CD14-positive monocyte (primary cell): ENCODE measurements at regions not wholly inside any gene's neighbourhood (a gene's known extent, or its start where the extent isn't known, plus 50 kb on each side); places are given as distances from the start of the nearest gene placed in this dataset.
A peak's percentile ranks its signal among the peaks of the same experiment; 100 is the strongest.
"Not testable (repeated sequence)": the region's sequence is repeated elsewhere in the genome, so short reads cannot be mapped to it uniquely, and the experiment has no call there.

Experiments
- DNase-seq, 3 donors: peaks; one replicate each; pipeline ENCODE4 v3.0.0-alpha.2; 2011 to 2022
- H2AFZ ChIP-seq: 2 replicates; pipeline ENCODE4 v1.6.0; 2012; ENCODE audit warnings: mild to moderate bottlenecking, low read depth, low read length, inconsistent platforms; ENCODE audit not compliant: insufficient read depth, poor library complexity, severe bottlenecking
- H3K27ac ChIP-seq, 2 donors: 1 replicate in 1 of 2; 2 replicates in 1 of 2; pipeline ENCODE4 v1.5.1; 2012 to 2013; ENCODE audit warnings: low read length in 2 of 2, control low read depth in 1 of 2, inconsistent platforms in 1 of 2, low read depth in 1 of 2, mild to moderate bottlenecking in 1 of 2
- H3K27me3 ChIP-seq, 2 donors: one replicate each; pipeline versions ENCODE4 v1.6.0 to v1.6.1; 2011 to 2013; ENCODE audit warnings: low read length in 2 of 2; ENCODE audit not compliant: control insufficient read depth in 2 of 2, insufficient read depth in 2 of 2
- H3K36me3 ChIP-seq, 2 donors: replicated peaks in 1 of 2; 1 replicate in 1 of 2; 2 replicates in 1 of 2; pipeline versions ENCODE4 v1.5.1 to v1.6.1; 2012 to 2013; ENCODE audit warnings: low read length in 2 of 2, control low read depth in 1 of 2, inconsistent platforms in 1 of 2, mild to moderate bottlenecking in 1 of 2; ENCODE audit not compliant: insufficient read depth in 2 of 2, control insufficient read depth in 1 of 2
- H3K4me1 ChIP-seq, 2 donors: 1 replicate in 1 of 2; 2 replicates in 1 of 2; pipeline versions ENCODE4 v1.5.1 to v1.6.1; 2012 to 2013; ENCODE audit warnings: low read length in 2 of 2, control low read depth in 1 of 2, inconsistent platforms in 1 of 2, mild to moderate bottlenecking in 1 of 2, moderate library complexity in 1 of 2; ENCODE audit not compliant: insufficient read depth in 2 of 2, control insufficient read depth in 1 of 2
- H3K4me2 ChIP-seq: replicated peaks from 2 replicates; pipeline ENCODE3; 2012; ENCODE audit warnings: low read length, moderate library complexity, mild to moderate bottlenecking; ENCODE audit not compliant: poor library complexity, severe bottlenecking; ENCODE audit errors: extremely low read depth
- H3K4me3 ChIP-seq, 3 experiments: fragments of 200-600 bp in 1 of 3; sonication (generic) in 1 of 3; replicated peaks in 1 of 3; 1 replicate in 2 of 3; 2 replicates in 1 of 3; pipeline ENCODE4 v1.5.1; 2011 to 2013; ENCODE audit warnings: low read length in 3 of 3, mild to moderate bottlenecking in 3 of 3, control low read depth in 2 of 3, low read depth in 2 of 3, inconsistent platforms in 1 of 3, moderate library complexity in 1 of 3
- H3K79me2 ChIP-seq: 2 replicates; pipeline ENCODE4 v1.6.0; 2012; ENCODE audit warnings: mild to moderate bottlenecking, control low read depth, inconsistent platforms, low read length, moderate library complexity; ENCODE audit not compliant: insufficient read depth
- H3K9ac ChIP-seq: 2 replicates; pipeline ENCODE4 v1.6.0; 2017; ENCODE audit warnings: low read length, mild to moderate bottlenecking; ENCODE audit not compliant: insufficient read depth, poor library complexity, severe bottlenecking
- H3K9me3 ChIP-seq, 2 donors: replicated peaks in 1 of 2; 1 replicate in 1 of 2; 2 replicates in 1 of 2; pipeline versions ENCODE4 v1.5.1 to v1.6.1; 2012 to 2013; ENCODE audit warnings: low read length in 2 of 2, control low read depth in 1 of 2; ENCODE audit not compliant: control insufficient read depth in 1 of 2, insufficient read depth in 1 of 2
- H4K20me1 ChIP-seq: 2 replicates; pipeline ENCODE4 v1.6.0; 2012; ENCODE audit warnings: mild to moderate bottlenecking, low read length, control low read depth, moderate library complexity; ENCODE audit not compliant: insufficient read depth
- H3K27ac Mint-ChIP-seq, 7 donors: one replicate each; pipeline ENCODE4 v1.8.0; 2020; ENCODE audit warnings: mild to moderate bottlenecking in 7 of 7, mixed read lengths in 7 of 7, moderate library complexity in 6 of 7, inconsistent platforms in 2 of 7
- H3K27me3 Mint-ChIP-seq, 3 donors: one replicate each; pipeline ENCODE4 v1.8.0; 2021 to 2022; ENCODE audit warnings: low read depth in 3 of 3, mild to moderate bottlenecking in 3 of 3, mixed read lengths in 3 of 3, moderate library complexity in 3 of 3, inconsistent platforms in 1 of 3
- H3K36me3 Mint-ChIP-seq, 2 donors: one replicate each; pipeline ENCODE4 v1.8.0; 2020; ENCODE audit warnings: mixed read lengths in 2 of 2, inconsistent platforms in 1 of 2, mild to moderate bottlenecking in 1 of 2
- H3K4me1 Mint-ChIP-seq: one replicate; pipeline ENCODE4 v1.8.0; 2020; ENCODE audit warnings: mild to moderate bottlenecking, mixed read lengths
- H3K4me3 Mint-ChIP-seq, 2 donors: one replicate each; pipeline ENCODE4 v1.8.0; 2020; ENCODE audit warnings: mild to moderate bottlenecking in 2 of 2, mixed read lengths in 2 of 2, moderate library complexity in 1 of 2
- H3K9me3 Mint-ChIP-seq, 7 donors: one replicate each; pipeline ENCODE4 v1.8.0; 2020 to 2022; ENCODE audit warnings: mixed read lengths in 7 of 7, mild to moderate bottlenecking in 6 of 7, moderate library complexity in 6 of 7, inconsistent platforms in 2 of 7
- WGBS: methylation state at CpG from one replicate; pipeline ENCODE4 v1.1.5; 2013; ENCODE audit warnings: missing lambda C conversion rate; ENCODE audit not compliant: insufficient coverage; 5-methylcytosine and 5-hydroxymethylcytosine counted together
- intact Hi-C, 2 donors: fragments of 100-400 bp; cut with micrococcal nuclease; formaldehyde crosslinking; loops; one replicate each; pipeline versions ENCODE4 v1.15.0 to v1.15.1; 2023
- TF ChIP-seq, protein P1 (sequence below): fragments of 200-600 bp; IDR thresholded peaks from one replicate; pipeline ENCODE4 v1.8.0; 2022; ENCODE audit warnings: antibody characterized with exemption, mild to moderate bottlenecking

DNA sequence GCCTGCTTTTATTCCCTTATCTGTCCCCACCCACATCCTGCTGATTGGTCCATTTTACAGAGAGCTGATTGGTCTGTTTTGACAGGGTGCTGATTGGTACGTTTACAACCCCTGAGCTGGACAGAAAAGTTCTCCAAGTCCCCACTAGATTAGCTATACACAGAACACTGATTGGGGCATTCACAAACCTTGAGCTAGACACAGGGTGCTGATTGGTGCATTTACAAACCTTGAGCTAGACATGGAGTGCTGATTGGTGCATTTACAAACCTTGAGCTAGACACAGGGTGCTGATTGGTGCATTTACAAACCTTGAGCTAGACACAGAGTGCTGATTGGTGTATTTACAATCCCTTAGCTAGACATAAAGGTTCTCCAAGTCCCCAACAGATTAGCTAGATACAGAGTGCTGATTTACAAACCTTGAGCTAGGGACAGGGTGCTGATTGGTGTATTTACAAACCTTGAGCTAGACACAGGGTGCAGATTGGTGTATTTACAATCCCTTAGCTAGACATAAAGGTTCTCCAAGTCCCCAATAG, 158.2 kb downstream of the BRD1 start:
- peak overlapping the region in 1 of 2 donors; percentile 71 for H3K4me3 Mint-ChIP-seq
- no CpG with 5 or more reads among the region's 1 CpG for WGBS
- DNase-seq, H3K9ac ChIP-seq, H3K79me2 ChIP-seq, H3K27ac ChIP-seq, H2AFZ ChIP-seq, H3K4me2 ChIP-seq, intact Hi-C loops, H3K36me3 ChIP-seq, H4K20me1 ChIP-seq, H3K4me3 ChIP-seq, H3K27ac Mint-ChIP-seq: not testable (repeated sequence)
- peaks cover 44 to 62% (median 48%) of the 10 kb centered on the region in 3 donors for H3K27me3 Mint-ChIP-seq
- peaks cover 23% of the 10 kb centered on the region for H3K4me1 Mint-ChIP-seq
- peaks cover 5 to 12% of the 10 kb centered on the region in 2 donors for H3K36me3 Mint-ChIP-seq
- H3K9me3 ChIP-seq: peaks cover 0 to 24% of the 10 kb centered on the region in 2 donors
- H3K4me1 ChIP-seq: peaks cover 14 to 21% of the 10 kb centered on the region in 2 donors
- H3K27me3 ChIP-seq: peaks cover 28 to 43% of the 10 kb centered on the region in 2 donors
- H3K9me3 Mint-ChIP-seq: peaks cover 6 to 26% (median 16%) of the 10 kb centered on the region in 7 donors

DNA sequence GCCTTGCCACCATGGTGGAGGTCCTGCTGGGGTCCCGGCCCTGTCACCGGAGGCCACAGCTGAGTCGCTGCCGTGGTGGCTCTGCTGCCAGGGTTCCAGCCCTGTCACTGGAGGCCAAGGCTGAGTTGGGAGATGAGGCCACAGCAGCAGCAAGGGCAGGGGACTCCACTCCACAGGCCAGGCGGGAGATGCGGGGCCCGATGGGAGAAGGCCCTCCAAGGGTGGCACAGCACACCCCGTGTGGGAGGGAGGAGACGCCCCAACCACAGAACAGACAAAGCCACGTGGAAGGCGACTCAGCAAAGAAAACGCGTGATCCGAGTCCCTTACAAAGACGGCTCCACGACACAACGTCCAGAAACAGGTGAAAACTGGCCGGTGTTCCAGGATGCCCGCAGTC, 159.3 kb downstream of the BRD1 start:
- Histone ChIP-seq H2AFZ (no peak overlapping the region), H3K4me3 (no peak overlapping the region), H3K4me2 (no peak overlapping the region), H3K9ac (no peak overlapping the region), H3K79me2 (no peaks in the 10 kb centered on the region), H3K36me3 (no peaks in the 10 kb centered on the region), H3K9me3 (peaks cover 0 to 24% of the 10 kb centered on the region in 2 donors), H3K27ac (no peak overlapping the region), H3K4me1 (peaks cover 14 to 21% of the 10 kb centered on the region in 2 donors), H4K20me1 (no peaks in the 10 kb centered on the region), H3K27me3 (peaks cover 28 to 43% of the 10 kb centered on the region in 2 donors)
- Mint-ChIP-seq H3K36me3 (peaks cover 5 to 12% of the 10 kb centered on the region in 2 donors), H3K9me3 (peaks cover 6 to 26% (median 16%) of the 10 kb centered on the region in 7 donors), H3K4me1 (peaks cover 23% of the 10 kb centered on the region), H3K27me3 (peaks cover 44 to 56% (median 51%) of the 10 kb centered on the region in 3 donors), H3K27ac (peak overlapping the region in 1 of 7 donors; percentile 20), H3K4me3 (peak overlapping the region in 1 of 2 donors; percentile 71)
- TF ChIP-seq, protein P1, sequence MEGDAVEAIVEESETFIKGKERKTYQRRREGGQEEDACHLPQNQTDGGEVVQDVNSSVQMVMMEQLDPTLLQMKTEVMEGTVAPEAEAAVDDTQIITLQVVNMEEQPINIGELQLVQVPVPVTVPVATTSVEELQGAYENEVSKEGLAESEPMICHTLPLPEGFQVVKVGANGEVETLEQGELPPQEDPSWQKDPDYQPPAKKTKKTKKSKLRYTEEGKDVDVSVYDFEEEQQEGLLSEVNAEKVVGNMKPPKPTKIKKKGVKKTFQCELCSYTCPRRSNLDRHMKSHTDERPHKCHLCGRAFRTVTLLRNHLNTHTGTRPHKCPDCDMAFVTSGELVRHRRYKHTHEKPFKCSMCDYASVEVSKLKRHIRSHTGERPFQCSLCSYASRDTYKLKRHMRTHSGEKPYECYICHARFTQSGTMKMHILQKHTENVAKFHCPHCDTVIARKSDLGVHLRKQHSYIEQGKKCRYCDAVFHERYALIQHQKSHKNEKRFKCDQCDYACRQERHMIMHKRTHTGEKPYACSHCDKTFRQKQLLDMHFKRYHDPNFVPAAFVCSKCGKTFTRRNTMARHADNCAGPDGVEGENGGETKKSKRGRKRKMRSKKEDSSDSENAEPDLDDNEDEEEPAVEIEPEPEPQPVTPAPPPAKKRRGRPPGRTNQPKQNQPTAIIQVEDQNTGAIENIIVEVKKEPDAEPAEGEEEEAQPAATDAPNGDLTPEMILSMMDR: no peak
- WGBS: 38% methylated on average over 14 of the region's 19 CpGs
- no peak for DNase-seq
- intact Hi-C loops: no loop called here
